Kasumi-1 (cell line): ENCODE measurements at regions not wholly inside any gene's neighbourhood (a gene's known extent, or its start where the extent isn't known, plus 50 kb on each side); places are given as distances from the start of the nearest gene placed in this dataset.
"Not testable (repeated sequence)": the region's sequence is repeated elsewhere in the genome, so short reads cannot be mapped to it uniquely, and the experiment has no call there.

ENCODE experiments used
- DNase-seq, 2 experiments: peaks; one replicate each; lab custom pipeline; 2025; lab: John Stamatoyannopoulos, UW

DNA sequence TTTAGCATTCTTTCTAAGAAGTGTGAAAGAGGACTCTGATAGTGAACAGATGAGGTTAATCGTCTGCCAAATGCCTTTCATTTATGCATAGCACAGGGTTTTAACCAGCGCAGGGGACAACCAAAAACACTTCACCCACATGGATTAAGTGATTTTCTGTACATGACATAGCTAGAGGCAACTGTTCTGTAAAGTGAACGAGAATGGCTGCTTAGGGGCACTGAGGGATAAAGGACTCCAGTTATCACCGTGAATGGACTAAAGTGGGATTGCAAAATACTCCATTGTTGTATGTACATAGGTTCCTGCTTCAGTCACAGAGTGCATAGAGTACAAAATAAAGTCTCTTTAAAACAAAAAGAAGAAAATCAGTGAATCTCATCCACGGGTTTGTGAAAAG lies 456.8 kb downstream of the DMAC1 start:
- DNase-seq: no peak

DNA sequence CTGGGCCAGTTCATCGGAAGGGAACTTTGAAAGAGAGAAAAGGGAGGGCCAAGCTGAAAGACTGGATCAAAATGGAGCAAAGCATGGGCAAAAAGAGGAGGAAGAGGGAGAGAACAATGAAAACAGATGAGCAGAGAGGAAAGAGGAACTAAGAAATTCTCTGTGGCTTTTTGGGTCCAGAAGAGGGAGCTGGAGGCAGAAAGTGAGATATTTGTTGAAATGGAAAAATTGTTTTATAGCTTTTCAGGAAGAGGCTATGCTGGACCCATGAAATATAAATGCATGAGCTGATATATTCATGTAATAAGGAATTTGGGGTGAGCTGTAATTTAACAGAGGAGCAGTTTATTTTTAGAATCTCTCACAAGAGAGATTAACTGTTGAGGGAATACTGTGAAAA lies 457.3 kb downstream of the DMAC1 start:
- DNase-seq: peak; percentile 51 to 55

DNA sequence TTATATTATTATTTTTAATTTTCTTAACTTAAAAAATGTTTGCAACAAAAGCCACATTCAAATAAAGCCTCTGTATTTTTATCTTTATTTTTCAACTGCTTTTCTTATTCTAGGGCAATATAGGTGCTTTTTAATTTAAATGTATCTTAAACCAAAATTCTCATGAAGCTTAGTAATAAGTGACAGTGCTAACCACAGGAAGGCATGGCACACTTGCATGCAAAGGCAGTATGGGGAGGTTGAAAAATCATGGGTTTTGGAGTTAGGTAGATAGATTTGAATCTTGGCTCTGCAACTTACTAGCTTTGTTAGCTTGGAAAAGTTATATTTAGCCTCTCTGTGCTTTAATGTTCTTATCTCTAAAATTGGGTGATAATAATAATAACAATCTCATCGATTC lies 458.0 kb downstream of the DMAC1 start:
- no peak for DNase-seq

DNA sequence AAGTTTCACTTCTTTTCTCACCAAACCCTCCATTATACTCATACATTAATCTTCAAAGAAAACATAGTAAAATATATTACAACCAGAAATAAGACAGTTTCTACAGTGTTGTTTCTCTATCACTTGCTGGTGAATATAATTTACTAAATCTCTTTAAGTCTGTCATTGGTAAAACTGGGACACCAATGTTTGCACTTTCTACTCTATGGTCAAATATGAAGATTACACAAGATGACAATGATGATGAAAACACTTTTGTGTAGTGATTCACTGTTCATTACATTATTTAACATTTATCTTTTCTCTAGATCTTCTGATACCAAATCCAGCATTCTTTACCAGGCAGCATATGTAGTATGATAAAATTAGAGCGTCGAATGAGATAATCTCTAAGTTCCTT lies 459.1 kb downstream of the DMAC1 start:
- no peak for DNase-seq

DNA sequence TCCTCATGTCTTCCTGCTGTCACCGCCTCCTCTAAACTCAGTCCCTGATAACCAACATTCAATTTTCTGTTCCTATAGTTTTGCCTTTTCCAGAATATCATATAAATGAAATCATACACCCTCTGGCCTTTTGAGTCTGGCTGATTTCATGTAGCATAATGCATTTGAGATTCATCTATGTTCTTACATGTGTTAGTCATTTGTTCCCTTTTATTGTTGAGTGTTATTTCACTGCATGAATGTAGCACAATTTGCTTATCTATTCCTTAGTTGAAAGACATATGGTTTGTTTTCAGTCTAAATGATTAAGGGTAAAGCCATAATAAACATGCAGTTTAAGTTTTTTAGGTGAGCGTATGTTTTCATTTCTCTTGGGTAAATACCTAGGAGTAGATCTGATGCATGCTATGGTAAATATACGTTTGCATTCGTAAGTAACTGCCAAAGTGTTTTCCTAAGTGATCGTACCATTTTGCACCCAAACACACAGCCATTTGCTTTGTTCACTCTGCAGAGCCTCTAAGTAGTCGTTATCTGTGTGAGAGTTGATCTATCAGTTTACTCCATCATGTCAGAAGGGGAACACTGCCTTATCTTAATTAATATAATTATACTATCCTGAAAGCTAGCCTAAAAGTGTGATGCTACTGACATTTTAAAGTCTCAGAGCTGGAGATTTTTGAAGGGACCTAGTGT lies 460.8 kb downstream of the DMAC1 start:
- DNase-seq: no peak

DNA sequence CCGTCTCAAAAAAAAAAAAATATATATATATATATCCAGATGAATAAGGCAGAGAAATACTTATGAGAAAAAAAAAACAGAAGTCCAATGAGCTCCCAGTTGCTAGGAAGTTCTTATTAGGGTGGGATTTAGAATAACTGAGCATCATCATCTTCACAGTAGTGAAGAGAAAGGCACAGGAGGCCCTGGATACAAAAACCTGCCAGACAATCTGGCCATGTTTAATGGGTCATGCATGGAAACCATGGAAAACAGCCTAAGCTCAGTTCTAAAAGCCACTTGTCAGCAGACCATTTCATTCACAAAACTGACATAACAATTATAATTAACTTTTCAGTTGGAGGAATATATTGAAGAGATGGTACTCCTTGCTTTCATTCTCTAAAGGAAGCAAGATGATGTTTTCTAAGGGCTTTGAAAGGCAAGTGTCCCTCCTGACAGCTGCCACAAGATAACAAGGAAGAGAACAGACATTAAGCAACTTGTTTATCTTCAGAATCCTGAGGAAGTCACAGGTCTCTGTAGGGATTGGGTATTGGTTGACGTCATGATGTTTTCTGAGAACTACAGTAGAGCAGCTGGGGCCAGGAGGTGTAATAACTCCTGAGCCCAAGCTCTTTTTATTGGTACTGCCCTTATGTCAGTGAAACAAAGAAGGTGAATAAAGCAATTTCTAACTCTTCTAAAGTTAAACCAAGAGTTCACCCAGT lies 463.1 kb downstream of the DMAC1 start:
- no peak for DNase-seq

DNA sequence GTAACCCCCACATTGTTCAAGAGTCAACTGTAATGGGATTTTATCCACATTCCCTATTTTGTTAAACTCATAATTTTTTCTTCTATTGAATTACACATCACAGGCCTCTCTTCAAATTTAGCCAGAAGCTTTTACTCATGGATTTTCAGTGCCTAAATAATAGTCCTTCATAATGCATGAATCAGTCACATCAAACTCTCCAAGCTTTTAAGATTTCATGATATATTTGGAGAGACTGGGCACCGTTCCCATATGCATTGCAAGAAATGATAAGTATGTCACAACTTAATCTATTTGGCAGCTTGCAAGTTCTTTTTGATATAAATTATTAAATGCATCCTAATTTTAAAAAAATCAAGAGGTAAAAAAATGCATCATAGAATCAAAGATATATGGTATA lies 465.9 kb downstream of the DMAC1 start:
- no peak for DNase-seq

DNA sequence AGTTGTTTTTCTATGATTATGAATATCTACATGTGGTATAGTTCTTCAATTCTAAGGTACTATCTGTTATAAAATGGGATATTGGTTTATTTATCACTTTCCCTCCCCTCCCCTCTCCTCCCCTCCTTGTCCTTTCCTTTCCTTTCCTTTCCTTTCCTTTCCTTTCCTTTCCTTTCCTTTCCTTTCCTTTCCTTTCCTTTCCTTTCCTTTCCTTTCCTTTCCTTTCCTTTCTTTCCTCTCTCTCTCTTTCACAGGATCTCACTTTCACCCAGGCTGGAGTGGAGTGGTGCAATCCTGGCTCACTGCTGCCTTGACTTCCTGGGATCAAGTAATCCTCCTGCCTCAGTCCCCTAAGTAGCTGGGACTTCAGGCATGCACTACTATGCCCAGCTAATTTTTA lies 466.8 kb downstream of the DMAC1 start:
- no peak for DNase-seq

DNA sequence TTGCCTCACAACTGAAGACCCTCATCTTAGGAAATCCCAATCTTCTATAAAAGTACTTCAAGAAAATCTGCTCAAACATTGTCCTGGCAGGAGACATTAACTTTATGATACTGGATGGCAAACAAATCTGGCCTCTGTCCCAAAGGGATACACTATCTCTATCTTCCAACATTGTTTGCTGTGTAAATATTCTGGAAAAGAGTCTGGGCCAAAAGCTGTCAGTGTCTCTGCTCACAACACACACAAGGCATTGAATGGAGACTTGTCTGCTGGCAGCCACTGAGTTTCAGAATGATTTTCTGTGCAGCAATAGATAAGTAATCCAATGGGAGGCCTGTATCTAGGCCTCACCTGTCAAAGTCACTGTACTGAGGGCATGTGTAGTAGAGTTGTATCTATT lies 471.1 kb downstream of the DMAC1 start:
- DNase-seq: no peak

DNA sequence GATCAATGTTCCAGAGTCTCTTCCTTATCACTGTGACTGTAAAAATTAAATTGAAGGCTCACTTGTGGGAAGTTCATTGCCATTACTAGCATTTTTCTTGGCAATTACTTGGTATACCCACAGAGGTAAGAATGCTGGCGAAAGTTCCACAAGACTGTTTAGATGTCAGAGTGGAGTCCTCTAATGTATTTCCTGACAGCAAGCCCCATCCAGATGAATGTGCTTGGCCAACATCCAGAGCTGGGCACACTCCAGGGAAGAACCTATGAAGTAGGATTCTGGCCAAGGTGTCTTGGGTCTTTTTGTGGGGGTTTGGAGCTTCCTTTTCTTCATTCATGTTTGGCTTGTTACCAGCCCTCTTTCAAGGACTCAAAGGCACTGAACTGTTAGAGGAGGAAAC lies 473.6 kb downstream of the DMAC1 start:
- DNase-seq: no peak

DNA sequence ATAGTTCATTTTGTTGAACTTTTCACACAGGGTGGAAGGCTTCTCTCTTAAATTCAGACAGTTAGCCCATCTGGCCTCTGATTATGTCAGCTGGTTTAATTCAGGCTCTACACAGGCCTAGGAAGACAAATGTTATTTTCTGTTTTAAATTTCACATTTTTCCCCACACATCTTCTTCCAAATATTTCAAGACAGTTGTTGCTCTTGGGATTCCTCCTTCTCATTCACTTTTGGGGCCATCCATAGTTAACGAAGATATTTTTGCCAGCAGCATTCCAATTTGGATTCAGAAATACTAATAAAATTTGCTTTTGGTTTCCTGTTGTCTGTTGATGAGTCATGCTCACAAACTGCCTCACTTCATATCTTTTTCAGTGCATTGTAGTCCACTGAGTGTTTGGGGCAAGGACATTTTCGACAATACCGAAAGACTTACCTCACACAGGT lies 475.4 kb downstream of the DMAC1 start:
- DNase-seq: no peak

DNA sequence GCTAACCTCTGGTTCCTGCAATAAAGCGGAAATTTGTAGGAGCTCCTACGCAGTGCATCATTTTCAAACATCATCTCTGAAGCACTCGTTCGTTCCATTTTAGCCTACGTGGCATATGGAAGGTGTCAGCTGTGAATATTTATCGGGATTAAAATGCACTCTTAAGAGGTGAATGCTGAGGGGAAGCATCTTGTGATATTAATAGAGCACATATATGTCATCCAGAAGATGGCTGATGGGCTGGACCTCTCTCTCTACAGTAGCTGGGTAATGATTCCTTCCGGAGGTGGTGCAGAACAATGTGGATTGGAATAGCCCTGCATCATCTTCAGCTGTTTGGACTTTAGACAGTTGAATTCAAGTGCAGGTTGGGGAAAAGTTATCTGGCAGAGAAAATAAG lies 478.7 kb downstream of the DMAC1 start:
- no peak for DNase-seq

DNA sequence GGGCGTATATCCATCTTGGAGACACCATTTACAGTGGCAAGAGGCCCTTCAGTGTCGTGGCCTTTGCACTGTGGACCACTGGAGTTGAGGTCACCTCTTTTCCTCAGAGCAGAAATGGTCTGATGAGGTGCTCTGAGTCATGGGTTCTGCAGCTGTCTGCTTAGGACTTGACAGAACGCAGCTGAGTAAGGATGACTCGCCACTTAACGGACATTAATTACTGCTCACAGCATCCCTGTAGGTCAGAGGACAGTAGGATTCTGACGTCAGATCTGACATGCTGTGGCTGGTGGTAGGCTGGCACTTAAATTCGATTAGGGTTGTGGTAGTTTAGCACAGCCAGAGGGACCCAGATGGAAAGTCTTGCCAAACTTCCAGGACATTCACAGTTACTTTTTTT lies 479.4 kb downstream of the DMAC1 start:
- no peak for DNase-seq

DNA sequence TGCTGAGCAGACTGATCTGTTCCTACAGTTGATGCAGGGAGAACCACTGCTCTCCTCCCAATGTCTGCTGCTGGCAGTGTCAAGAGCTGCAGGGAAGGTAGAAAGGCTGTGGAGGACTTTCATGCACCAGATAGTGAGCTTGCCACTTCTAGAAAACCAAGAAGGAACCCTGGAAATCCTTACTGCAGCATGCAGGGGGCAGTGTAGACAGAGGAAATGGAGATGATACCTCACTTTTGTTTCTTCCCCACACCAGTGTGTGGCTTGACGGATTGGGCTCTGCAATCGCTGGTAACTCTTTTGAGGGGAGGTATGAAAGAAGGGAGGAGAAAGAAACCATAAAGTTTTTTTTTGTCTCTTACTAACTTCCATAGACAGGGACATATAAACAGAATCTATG lies 480.7 kb downstream of the DMAC1 start:
- no peak for DNase-seq

DNA sequence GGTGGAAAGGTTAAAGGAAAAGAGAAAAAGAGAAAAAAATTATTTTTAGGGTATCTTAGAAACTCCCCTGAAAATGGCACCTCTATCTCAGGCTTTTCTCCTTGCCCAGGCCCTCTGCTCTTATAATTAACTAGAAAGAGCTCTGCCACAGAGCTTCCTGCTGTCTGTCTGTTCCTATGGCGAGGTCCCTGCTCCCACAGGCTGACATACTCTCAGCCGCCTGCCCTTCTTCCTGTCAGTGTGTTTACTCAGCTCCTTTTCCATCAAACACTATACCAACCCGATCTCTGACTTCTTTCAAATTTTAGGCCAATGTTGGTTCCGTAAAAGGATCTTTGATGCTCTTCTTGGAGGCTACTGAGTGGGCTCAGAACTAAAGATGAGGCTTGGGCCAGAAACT lies 482.6 kb downstream of the DMAC1 start:
- no peak for DNase-seq

DNA sequence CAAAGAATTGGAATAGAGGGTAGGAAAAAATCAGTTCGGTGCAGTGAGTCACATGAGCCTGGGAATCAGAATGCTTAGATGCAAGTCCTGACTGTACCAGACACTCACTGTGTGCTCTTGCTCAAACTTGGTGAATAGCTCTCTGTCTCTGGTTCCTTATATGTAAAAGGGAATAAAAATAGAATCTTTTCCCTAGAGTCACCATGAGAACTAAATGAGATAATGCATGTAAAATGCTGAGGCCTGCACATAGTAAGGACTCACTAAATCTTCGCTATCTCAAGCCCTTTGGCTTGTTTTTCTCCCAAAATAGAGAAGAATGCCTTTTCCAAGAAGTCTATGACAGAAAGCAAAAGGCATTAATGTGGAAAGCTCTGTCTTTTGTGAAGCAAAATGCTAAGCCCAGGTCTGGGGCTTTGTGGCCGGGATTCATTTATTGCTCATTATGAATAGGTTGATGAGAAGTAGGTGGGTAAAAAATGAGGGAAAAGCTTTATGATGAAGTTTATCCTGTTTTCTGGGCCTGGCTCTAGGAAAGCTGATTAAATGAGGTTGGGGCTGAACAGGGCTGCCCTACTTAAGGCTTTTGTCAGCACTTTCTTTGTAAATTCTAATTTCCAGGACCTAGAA lies 483.3 kb downstream of the DMAC1 start:
- DNase-seq: no peak

DNA sequence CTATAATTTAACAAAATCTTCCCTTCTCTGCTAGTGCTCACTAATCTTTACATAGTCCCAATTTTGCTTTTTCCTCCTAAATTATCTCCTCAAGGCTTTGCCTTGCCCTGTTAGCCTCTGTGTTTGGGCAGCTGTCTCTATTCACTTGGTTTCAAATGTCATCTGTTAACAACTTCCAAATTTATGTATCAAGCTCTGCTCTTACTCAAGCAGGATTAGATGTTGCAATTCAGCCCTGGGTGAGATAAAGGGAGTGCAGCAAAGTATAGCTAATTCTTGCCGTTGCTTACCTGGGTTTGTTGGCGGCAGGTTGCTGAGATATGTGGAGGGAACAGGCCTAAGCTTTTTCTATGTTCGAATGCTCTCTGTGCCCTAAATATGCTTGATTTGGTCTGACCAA lies 483.8 kb downstream of the DMAC1 start:
- DNase-seq: no peak

DNA sequence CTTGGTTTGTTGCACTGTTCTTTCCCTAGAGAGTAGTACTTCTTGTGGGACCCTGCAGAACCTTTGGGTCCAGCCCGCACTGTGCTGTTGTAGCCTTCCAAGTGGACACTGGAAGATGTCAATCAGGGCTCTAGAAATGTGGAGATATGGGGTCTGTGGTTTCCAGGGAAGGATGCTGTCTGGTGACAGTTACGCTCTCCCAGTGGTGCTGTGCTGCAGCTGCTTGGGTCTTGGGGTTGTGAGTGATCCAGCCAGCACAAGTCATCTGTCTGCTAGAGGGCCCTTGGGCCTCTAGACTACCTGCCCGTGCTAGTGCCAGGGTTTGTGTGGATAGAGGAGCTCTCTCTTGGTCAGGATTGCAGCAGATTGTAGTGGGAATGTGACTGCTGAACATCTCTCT lies 484.5 kb downstream of the DMAC1 start:
- DNase-seq: no peak

DNA sequence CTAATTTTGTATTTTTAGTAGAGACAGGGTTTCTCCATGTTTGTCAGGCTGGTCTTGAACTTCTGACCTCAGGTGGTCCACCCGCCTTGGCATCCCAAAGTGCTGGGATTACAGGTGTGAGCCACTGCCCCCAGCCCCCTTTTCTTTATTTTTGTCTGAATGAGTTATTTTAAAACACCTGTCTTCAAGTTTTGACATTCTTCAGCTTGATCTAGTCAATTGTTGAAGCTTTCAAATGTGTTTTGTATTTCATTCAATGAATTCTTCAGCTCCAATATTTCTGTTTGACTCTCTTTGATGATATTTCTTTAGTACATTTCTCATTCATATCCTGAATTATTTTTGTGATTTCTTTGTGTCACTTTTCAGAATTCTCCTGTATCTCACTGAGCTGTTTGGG lies 486.2 kb downstream of the DMAC1 start:
- DNase-seq: no peak

DNA sequence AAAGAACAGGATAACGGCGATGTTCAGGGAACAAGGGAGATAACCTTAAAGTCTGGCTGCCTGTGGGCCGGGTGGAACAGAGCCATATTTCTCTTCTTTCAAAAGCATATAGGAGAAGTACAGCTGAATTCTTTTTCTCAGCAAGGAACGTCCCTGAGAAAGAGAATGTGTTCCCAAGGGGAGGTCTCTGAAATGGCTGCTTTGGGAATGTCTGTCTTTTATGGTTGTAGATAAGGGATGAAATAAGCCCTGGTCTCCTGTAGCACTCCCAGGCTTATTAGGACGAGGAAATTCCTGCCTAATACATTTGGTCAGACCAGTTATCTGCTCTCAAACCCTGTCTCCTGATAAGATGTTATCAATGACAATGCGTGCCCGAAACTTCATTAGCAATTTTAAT lies 490.5 kb downstream of the DMAC1 start:
- DNase-seq: not testable (repeated sequence)

DNA sequence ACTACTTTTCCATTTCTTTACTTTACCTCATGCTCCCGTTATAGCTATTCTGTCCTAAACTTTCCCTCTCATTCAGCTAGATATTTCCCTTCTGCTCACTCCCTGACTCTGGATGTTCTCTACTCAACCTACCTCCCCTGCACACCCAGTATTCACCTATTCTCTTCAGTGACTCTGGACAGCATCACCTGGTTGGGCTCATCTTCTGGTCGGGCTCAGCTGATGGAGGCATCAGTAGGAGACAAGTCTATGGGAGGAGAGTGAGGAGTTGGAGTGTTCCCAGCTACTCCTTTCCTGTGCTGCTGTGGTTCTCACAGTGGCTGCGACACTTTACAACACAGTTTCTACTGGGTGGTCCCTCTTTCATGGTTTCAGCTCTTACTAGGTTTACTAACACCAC lies 493.9 kb downstream of the DMAC1 start:
- DNase-seq: no peak

DNA sequence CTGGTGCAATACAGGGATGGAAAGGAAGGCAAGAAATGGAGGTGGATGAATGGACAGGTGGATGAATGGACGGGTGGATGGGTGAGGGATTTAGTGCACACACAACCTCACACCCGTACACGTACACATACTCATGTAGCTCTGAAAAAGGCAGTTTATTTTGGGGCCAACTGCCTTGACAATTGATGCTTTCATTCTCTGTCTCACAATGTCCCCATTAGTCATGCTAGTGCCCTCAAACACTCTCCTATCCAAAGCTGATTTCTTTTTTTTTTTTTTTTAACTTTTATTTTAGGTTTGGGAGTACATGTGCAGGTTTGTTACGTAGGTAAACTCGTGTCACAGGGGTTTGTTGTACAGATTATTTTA lies 495.0 kb downstream of the DMAC1 start:
- DNase-seq: no peak

DNA sequence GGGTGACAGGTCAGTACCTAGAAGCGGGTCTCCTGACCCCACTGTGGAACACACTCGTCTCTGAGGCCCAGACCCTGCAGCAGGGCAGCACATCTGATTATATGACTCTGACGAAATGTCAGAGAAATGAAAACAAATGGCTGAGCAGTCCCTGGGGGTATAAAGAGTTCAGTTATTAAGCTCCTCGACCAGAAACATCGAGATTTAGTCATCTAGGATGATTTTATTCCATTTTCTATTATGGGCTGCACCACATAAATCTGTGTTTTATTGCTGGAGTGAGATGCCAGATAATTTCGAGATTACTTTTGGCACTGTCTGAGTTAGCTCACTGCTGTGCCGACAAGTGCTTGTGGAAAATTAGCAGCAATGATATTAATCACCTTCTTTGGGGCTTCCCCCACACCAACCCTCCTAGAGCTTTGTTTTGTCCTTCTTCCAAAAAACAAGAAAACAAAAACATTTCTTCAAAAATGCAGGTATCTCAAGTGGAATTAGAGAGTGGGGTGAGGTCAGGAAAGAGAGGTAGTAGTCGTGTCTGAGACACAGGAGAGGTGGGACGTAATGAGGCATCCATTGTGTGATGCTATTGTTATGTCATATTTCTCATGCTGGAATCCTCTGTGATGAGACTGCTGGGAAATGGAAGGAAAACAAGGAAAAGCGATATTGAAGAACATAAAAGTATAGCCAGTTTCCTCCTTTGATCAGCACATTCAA lies 495.5 kb downstream of the DMAC1 start:
- DNase-seq: no peak
